Occipital lobe (tissue), 1 donor: ENCODE measurements at regions not wholly inside any gene's neighbourhood (a gene's known extent, or its start where the extent isn't known, plus 50 kb on each side); places are given as distances from the start of the nearest gene placed in this dataset.
"Not testable (repeated sequence)": the region's sequence is repeated elsewhere in the genome, so short reads cannot be mapped to it uniquely, and the experiment has no call there.

Experiments used
- DNase-seq: peaks from one replicate; lab custom pipeline; 2025; lab: John Stamatoyannopoulos, UW

DNA sequence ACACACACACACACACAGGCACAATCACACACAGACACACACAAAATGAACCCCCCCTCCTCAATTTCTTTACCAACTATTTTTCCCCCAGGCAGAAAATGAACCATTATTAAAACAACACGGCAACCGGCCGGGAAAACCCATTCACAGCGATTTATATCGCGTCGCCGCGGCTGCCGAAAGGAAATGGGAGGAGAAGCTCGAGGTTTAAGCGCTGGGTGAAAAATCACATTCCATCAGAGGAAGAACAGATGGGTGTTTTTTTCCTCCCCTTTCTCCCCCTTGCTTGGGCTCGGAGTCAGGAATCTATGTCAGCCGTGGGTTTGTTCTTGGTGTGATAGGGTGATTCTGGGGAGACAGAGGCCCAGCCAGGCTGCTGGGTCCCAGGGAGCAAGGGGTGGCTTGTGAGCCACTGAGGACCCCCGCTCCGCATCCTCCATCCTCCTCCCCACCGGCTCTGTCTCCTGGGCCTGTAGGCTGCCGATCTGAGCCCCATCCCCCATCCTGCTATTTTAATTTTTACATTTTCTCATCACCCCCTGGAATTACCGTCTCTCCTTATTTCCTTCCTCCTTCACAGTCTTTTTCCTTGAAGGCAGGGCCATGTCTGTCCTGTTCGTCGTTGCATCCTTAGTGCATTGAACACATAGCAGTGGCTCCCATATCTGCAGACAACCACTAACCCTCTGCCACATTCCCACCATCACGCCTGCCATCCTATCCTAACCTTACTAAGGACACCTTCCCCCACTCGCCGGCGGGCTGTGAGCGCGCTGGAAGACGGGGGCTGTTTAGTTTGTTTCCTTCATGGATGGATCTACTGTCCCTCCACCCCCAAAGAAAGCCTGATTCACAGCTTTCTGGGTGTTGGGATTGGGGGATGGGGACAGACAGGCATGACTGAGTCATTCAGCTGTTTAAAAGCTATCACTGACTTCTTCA lies 137.7 kb downstream of the CRLF3 start:
- DNase-seq: not testable (repeated sequence)

DNA sequence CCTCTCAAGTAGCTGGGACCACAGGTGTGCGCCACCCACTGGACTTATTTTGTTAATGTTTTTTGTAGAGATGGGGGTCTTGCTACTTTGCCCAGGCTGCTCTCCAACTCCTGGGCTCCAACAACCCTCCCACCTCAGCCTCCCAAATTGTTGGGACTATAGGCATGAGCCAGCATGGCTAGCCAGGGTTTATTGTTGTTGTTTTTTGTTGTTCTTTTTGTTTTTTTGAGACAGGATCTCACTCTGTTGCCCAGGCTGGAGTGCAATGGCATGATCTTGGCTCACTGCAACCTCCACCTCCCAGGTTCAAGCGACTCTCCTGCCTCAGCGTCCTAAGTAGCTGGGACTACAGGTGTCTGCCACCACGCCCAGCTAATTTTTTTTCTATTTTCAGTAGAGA lies 142.2 kb downstream of the CRLF3 start:
- DNase-seq: not testable (repeated sequence)

DNA sequence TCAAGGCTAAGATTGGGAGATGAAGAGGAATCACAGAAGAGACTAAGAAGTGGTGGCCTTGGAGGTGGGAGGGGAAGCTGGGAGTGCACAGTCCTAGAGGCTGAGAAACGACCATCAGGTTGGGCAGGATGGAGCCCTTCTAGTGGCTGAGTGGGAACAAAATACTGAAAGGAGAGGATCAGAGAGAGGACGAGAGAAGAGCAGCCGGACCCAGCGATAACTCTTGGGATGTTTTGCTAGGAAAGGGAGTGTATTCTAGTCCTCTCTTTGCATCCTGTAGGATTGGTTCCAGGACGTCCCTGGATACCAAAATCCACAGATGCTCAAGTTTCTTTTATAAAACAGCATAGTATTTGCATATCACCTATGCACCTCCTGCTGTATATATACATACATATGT lies 143.8 kb downstream of the CRLF3 start:
- not testable (repeated sequence) for DNase-seq

DNA sequence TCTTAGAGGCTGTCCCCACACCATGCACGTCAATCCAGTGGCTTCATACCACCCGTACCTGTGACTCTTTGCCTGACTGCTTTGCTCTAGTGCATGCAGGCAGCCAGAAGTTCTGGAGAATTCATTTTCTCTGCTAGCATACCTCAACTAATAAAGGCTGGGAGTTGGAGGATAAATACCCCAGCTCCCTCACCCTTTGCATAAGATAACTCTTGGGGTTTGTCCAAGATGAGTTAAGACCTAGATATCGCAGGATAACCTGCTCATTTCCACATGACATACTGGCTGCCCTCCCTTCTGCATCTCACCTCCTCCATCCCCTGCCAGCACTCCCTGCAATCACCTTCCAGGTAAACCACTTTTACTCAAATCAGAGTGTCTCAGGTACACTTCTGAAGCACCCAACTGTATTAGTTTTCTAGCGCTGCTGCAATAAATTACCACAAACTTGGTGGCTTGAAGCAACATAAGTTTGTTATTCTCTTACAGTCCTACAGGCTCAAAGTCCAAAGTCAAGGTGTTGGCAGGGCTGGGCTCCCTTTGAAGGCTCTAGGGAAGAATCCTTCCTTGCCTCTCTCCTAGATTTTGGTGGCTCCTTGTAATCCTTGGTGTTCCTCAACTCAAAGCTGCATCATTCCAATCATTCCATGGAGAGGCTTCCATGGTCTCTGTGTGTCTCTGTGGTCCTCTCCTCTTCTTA lies 146.8 kb downstream of the CRLF3 start:
- DNase-seq: no peak

DNA sequence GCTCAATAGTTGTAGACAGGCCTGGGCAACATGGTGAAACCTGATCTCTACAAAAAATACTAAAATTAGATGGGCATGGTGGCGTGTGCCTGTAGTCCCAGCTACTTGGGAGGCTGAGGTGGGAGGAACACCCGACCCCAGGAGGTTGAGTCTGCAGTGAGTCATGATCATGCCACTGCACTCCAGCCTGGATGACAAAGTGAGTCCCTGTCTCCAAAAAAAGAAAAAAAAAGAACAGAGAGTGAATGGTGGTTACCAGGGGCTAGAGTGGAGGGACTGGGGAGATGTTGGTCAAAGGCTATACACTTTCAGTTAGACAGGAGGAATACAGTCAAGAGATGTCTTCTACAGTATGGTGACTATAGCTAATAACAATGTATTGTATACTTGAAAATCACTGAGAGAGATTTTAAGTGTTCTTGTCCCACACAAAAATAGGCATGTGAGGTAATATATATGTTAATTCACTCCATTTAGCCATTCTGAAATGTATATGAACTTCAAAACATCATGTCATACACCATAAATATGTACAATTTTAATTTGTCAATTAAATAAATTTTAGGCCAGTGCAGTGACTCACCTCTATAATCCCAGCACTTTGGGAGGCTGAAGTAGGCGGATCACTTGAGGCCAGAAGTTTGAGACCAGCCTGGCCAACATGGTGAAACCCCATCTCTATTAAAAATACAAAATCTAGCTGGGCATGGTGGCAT lies 148.6 kb downstream of the CRLF3 start:
- not testable (repeated sequence) for DNase-seq

DNA sequence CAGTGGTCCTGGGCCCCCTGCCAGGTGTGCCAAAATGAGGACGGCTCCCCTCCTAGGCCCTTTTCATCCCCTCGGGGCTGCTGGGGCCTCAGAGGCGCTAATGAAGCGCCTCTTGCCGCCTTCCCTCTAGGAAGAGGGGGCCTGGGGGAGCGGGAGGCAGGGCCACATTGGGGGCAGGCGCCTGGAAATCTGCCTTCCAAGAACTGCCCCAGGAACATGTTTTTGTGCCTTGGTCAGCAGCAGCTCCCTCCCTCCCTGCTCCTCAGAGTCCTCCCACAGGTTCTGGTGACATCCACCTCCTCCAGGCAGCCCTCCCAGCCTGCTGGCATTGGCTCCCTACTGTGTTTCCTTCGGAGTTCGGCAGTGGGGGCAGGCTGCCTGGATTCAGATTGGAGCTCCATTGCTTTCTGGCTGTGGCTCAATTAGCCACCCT lies 155.3 kb downstream of the CRLF3 start:
- DNase-seq: not testable (repeated sequence)

DNA sequence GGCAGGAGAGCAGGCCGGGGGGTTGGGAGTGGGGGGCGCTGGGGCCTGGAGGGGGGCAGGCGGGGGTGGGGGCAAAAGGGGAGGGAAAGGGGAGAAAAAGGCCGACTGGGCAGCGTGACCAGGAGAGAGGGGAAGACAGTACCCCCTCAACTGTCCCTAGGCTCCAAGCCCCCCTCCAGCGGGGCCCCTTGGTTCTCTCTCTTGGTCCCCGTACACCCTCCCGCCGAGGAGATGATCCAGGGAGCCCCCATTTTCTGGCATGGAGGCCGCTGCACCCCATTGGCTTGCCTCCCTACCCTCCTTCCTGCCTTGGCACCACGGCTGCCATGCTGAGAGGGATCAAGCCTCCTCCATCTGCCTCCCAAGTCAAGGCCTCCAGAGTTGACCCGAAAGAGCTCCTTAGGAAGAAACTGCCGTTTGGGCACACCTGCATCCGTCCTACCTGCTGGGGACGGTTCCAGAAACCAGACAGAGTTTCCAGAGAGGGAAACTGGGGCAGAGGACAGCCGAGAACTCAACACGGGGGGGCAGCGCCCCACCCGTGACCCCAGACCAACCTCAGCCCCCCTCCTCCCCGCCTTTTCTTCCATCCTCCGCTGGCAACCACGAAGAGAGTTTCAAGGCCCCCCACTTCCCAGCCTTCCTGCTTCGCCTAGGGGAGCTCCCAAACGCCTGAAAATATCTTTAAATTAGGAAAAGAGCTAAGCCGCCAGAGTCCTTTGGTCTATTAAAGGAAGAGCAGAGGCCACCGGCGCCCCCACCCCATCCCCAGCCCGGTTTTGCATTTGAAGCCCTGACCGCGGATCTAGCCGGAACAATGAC lies 155.9 kb downstream of the CRLF3 start:
- DNase-seq: not testable (repeated sequence)

DNA sequence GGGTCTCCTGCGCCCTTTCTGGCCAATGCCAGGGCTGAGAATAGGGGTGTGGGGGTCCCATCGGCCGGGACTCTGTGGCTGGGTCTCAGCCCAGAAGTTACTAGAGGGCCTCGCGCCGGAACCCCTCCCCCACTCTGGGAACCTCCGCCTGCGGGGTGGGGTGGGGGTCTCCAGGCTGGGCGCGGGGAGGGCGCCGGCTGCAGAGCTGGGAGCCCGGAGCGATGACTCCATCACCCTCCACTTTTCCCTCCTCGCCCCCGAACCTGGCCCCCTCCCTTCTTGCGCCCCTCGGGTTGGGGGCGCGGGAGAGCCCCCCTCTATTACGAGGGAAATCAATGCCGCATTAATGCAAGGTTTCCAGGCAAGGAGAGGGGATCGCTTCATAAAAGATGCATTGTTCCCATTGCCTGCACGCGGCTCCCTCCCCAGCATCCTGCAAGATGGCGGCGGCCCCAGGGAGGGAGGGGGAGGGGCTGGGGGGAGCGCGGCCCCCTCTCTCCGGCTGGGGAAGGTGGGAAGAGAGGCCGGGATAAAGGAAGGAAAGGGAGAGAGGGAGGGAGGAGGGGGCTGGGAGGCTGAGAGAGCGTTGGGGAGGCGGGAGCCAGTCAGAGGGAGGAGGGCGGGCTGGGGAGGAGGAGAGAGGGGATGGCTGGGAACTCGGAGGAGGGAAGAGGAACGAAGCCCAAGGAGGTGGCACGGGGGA lies 156.7 kb downstream of the CRLF3 start:
- peak; percentile 74 for DNase-seq

DNA sequence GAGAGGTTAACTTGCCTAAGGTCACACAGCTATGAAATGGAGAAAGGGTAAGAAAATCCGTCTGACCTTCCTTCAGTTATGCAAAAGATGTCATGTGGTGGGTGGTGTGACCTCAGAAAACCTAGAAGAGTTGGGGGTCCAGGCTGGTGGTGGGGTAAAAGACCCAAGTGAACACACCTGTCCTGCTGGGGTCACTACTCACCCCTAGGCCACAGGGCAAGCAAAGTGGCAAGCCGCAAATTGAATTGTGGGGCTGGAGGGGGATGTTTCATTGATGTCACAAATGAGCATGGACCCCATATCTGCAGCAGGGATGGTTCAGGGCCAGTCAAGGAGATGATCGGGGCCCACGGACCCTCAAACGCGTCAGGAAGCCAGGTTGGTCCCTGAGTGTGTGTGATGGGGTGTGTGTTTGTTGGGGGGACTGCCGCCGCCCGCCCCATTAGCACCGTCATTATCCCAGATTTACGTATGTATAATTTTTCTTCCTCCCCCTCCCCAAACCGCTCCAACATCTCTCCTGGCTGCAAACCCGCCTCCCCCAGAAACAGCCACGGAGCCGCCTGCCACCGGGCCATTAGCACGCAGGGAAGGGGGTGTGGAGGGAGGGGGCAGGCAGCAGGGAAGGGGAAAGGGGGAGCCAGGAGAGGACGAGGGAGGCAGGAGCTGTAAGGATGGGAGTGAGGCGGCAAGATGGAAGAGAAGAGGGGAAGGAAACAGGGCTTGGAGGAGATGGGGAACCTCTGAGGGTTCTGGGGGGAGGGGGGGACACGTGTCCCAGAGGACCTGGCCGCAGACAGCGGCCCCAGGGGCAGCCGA lies 157.4 kb downstream of the CRLF3 start:
- not testable (repeated sequence) for DNase-seq

DNA sequence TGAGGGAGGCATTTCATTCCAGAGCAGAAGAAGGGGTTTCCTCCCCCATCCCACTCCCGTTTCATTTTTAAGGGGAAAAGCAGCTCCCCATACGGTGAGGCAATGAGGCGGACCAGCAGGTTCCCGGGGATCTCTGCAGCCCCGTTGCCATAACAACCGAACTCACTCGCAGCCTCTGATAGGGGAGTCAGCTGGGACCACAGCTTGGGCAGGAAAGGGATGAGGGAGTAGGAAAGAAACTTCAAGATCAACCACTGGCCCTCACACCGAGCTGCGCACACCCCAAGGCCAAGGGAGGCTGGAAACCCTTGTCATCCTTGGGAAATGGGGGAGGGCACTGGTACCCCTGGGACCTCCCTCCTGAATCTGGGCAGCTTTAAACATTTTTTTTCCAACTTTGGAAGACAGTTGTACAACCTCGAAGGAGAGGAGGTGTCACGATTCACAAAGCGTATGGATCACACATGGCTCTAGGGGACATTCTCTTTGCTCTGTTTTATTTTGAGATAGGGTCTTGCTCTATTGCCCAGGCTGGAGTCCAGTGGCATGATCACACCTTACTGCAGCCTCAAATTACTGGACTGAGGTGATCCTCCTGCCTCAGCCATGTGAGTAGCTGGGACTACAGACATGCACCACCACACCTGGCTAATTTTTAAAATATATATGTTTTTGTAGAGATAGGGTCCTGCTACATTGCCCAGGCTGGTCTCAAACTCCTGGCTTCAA lies 160.6 kb downstream of the CRLF3 start:
- DNase-seq: not testable (repeated sequence)

DNA sequence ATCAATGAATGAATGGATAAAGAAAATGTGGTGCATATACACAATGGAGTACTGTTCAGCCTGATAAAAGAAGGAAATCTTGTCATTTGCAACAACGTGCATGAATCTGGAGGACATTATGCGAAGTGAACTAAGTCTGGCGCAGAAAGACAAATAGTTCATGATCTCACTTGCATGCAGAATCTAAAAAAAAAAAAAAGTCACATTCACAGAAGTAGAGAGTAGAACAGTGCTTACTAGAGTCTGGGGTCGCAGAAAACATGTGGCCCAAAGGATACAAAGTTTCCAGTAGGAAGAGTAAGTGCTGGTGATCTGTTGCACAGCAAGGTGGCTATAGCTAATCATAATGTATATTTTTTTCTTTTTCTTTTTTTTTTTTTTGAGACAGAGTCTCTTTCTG lies 167.3 kb downstream of the CRLF3 start:
- not testable (repeated sequence) for DNase-seq

DNA sequence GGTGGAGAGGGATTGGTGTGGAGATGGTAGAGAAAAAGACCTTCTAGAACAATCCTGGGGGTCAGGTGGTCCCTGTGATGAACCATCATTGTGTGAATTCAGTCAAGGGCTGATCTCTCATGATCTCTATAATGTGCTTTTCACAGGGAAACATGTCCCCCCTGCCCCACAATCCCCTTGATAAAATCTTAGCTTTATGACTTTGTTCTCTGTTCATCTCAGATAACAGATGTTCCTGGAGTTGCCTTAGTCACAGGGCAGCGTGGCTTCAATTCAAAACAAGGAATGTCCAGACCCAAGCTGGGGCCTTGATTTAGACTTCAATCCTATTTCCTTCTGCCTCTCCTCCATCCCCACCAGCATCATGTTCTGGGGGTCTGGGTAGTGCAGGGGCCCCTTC lies 171.5 kb downstream of the CRLF3 start:
- not testable (repeated sequence) for DNase-seq

DNA sequence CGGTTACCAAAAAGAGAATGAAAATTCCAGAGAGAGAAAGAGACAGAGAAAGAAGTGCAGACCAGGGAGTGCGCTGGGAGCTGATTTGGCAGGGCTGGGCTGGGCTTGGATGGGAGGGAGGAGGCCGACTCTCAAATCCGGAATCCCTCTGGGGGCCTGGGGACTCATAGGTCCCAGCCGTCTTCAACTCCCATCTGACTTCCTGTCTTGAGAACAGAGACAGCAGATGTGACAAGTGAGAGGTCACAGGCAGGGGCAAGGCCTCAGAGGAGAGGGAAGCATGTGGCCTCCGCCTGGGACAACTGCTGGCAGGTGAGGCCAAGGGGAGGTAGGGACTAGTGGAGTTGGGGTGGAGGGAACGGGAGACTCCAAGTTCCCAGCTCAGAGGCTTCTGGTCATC lies 172.9 kb downstream of the GOSR1 start:
- not testable (repeated sequence) for DNase-seq

DNA sequence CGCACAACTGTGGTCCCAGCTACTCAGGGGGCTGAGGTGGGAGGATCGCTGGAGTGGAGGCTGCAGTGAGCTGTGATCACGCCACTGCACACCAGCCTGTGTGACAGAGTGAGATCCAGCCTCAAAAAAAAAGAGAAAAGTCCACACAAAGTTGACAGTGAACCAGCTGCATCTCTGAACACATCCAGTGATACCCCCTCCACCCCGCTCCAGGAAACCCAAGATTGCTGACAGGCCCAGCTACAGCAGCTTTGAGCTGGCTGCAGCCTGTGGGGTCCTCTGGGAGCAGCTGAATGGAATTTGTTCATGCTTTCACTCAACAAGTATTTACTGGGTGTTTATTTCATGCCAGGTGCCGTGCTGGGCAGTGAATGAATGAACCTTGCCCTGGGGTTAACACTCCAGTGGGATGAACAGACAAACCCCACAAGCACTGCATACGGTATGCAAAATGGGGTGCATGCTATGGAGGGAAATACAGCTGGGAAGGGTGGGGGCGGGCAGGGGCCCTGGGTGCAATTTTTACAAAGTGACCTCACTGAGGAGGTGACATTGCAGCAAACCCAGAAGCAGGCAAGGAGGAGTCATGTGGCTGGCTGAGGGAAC lies 170.9 kb downstream of the GOSR1 start:
- DNase-seq: not testable (repeated sequence)

DNA sequence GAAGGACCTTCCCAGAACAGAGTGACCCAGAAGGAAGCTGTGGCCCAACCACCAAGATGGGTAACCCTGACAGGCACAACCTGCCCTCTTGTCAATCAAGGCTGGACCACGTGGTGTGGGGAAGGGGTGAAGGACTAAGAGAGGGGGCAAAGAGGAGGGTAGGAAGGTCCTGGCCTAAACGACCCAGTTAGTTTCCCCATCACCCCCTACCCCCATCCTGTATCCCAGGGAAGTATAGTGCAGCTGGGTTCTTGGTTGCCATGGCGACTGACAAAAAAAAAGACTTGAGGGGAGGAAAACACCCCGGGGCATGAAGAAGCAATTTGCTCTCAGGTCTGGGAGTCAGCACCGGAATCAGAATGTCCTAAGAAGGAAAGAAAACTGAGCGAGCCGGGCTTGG lies 168.7 kb downstream of the GOSR1 start:
- DNase-seq: not testable (repeated sequence)

DNA sequence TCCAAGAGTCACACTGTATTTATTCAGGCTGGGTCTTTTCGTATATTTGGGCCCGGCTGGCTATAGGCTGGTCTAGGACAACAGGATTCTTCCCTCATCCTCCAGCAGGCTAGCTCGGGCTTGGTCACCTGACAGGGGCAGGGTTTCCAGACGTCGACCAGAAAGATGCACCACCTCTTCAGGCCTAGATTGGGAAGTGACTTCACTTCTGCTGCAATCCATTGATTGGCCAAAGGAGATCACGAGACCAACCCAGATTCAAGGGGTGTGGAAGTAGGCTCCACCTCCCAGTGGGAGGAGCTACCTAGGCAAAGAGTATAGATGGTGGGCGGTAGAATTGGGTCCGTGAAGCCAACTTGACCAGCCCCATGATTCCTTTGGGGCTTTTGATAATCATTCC lies 167.5 kb downstream of the GOSR1 start:
- not testable (repeated sequence) for DNase-seq

DNA sequence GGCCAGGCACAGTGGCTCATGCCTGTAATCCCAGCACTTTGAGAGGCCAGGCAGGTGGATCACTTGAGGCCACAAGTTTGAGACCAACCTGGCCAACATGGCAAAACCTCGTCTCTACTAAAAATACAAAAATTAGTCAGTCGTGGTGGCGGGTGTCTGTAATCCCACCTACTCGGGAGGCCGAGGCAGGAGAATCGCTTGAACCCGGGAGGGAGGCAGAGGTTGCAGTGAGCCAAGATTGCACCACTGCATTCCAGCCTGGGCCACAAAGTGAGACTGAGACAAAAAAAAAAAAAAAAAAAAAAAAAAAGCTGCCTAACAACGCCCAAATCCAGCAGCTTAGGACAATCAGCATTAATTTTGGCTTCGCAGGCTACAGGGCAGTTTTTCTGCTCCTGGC lies 167.1 kb downstream of the GOSR1 start:
- DNase-seq: not testable (repeated sequence)

DNA sequence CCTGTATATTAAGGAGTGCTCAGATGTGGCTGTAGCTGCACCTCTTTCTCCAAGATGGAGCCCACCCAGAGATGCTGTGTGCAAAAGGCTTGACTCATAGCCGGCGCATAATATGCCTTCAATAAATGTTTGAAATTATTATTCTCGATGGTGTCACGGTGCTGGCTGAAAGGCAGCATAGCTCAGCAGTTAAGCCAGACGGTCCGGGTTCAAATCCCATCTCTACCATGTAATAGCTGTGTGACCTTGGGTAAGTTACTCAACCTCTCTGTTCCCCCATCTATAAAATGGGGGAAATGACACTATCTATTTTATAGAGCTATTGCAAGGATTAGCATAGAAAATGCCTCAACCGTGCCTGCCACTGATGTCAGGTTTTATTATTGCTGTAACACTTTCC lies 164.2 kb downstream of the GOSR1 start:
- DNase-seq: not testable (repeated sequence)
